HG02678 (cell line): ENCODE measurements at regions not wholly inside any gene's neighbourhood (a gene's known extent, or its start where the extent isn't known, plus 50 kb on each side); places are given as distances from the start of the nearest gene placed in this dataset.
A peak's percentile ranks its signal among the peaks of the same experiment; 100 is the strongest.
"Not testable (repeated sequence)": the region's sequence is repeated elsewhere in the genome, so short reads cannot be mapped to it uniquely, and the experiment has no call there.

Source experiments
- ATAC-seq: cut with Tn5 transposase; IDR thresholded peaks from one replicate; pipeline ENCODE4 v1.9.1; 2021; ENCODE audit warnings: mild to moderate bottlenecking, moderate library complexity; ENCODE audit not compliant: unreplicated experiment

DNA sequence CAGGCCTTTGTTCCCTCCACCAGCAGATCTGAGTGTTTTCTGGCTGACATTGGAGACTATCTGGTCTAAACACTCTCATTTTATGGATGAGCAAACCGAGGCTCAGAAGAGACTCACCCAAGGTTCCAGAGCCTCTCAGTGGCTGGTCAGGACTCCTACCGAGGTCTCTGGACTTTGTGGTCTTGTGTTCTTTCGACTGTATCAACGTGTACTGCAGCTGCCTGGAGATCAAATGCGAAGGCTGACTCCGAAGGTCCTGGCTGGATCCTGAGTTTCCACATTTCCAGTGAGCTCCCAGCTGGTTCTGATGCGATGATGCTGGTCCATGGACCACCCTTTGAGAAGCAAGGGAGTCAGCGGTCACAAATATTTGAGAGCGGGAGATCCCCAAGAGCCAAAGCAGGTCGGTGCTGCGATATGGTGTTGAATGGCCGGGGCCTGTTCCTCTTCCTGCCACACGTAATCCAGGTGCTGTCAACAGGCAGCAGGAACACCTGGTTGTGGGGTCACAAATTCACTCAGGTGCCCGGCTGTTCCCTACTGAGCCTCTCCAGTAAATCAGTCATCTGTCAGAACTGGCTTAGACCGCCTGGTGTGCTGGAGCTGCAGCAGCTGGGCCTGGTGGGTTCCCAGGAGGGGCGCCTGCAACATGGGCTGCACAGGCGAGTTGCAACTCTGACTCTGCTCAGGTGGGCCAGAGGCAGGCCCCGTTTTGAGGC, 94.8 kb upstream of the USP24 start:
- ATAC-seq, result no peak

DNA sequence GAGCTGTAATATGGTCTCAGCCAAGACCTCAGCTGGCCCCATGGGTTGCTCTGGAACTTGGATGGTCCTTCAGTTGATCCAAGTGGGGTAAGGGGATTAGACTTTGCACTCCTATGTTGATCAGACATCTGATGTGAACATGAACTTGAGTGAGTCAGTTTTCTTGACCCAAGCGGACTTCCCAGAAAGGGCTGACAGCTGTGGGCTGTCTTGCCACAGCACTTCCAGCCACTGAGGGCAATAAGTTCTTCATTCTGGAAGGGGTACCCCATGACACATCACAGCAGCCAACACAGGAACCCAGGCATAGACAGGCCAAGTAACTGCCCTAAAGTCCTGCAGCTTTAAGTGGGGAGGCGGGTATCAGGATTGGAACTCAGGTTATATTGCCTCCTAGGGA, 93.9 kb upstream of the USP24 start:
- no peak for ATAC-seq

DNA sequence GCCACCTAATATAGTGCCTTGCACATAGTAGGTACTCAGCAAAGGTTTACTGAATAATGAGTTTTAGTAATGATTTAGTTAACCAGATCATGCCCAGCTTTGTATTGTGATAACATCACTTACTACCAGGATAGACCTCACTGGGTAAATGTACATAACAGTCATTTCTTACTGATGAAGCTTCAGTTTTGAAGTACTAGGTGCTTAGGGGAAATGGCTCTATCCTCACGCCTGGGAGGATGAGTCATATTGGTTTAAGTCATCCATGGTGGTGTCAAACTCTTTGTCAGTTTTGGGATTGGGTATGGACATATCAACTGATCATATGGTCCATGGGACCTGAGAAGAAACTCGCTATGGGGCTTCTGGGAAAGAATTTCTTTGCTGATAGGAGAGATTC, 90.6 kb upstream of the USP24 start:
- no peak for ATAC-seq

DNA sequence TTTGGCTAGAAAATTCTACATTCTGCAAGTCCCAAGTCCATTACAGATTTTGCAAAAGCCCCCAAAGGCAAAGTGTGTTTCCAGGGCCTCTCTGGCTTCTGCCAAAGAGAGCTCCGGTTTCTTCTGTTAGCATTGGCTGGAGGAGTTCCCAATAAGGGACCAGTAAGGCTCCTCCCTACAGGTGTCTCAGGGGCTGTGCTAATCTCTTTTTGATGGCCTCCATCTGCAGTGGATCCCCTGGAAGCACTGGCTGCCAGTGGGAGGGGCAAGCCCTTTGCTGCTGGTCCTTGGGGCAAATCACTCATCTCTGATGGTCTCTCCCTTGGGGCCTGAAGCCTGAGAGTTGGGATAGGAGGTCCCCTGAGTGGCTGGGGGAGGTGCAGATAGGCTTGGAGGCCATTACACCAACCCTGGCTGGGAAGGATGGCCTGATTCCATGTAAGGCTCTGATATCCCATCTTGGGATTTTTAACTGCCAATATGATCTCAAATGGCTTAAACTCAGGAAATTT, 89.1 kb upstream of the USP24 start:
- no peak for ATAC-seq

DNA sequence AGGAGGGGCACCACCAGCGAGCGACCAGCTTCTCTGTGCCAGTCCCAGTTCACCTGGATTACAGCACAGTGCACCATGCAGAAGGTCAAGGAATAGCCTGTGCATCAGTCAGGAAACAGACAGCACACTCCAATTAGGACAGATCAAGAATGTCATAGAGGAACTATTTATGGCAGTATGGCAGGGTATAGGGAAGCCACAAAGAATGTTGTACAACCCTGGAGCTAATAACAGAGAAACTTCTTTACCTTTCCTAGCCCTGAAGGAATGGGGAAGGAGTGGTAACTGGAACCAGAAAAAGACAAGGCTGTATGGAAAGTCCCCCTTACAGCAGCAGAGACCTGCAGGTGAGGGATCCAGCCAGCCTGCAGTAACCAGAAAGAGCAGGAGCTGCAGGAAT, 87.8 kb upstream of the USP24 start:
- ATAC-seq, result no peak

DNA sequence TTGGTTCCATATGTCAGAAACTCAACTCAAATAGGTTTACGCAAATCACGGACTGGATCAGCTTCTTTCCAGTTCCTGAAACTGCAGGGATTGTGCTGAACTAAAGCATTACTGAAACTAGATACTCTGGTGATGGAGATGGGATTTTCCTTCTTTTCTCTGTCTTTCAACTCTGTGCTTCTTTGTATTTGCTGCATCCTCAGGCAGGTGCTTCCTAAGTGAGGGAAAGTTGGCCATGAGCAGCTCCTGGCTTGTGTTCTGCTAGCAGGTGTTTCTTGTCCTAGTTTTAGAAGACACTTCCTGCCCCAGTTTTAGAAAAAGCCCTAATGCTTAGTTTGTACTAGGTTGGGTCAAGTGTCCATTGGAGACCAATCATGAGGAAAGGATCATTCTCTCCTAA, 86.7 kb upstream of the USP24 start:
- no peak for ATAC-seq

DNA sequence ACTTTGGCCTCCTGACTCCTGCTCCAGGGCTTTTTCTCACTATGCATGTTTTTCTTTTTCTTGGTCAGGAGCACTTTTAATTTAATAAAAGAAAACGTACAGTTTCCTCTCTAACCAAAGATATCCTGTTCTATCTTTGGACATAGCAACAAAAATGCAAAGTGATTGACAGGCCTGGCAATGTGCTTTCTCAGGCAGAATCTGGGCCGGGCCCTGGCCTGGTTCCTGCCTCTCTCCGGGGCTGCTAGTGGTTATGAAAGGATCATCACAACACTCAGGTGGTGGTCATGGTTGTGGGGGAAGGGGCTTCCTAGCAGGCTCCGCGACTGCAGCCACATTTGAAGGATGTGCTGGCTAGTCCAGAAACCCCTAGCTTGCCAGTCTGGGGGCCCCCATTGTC, 85.8 kb upstream of the USP24 start:
- ATAC-seq, result no peak

DNA sequence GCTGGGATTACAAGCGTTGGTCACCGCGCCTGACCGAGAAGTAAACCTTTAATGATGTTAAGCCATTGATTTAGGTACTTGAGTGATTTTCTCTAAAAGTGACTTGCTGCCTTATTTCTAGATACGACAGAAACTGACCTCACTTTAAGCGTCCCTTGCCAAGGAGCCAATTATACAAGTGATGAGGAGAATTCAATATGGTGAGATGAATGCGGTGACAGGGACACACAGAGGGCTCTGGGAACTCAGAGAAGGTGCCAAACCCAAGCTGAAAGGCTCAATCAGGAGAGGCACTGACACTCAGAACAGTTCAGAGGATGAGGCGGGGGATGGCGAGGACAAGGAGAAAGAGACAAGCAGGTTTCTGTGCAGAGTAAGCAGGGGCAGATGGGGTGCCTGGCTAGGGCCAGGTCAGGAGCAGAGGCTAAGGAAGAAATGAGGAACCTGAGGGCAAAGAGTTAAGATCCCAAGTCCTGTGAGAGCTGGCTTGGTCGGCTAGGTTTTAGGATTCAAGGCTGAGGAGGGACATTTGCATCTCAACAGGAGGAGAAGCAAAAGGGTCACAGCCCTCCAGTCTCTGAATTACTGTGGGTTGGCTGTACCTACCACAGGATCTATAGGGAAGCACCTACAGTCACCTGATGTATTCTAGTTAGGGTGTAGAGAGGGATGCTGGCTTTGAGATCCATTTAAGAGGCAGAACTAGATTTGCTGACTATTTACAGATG, 83.2 kb upstream of the USP24 start:
- ATAC-seq, result no peak

DNA sequence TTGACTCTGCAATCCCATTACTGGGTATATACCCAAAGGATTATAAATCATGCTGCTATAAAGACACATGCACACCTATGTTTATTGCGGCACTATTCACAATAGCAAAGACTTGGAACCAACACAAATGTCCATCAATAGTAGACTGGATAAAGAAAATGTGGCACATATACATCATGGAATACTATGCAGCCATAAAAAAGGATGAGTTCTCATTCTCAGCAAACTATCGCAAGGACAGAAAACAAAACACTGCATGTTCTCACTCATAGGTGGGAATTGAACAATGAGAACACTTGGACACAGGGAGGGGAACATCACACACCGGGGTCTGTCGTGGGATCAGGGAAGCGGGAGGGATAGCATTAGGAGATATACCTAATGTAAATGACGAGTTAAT, 81.1 kb upstream of the USP24 start:
- ATAC-seq, result not testable (repeated sequence)

DNA sequence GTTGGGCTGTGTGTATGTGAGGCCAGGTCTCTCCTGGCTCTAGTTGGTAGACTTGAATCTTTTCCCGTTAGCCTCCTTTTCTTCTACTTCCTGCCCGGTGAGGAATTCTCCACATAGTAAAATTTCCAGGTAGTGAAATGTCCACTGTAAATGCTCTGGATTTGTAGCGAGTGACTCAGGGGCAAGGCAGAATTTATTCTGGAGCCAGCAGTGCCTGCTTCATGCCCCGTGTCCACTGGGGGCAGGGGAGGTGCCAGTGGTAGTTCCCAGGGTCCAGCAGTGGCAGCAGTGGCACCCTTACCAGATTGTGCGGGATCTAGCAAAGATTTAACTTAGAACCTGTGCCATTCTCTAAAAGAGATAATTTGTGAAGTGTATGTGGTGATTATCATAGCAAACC, 74.5 kb upstream of the USP24 start:
- no peak for ATAC-seq

DNA sequence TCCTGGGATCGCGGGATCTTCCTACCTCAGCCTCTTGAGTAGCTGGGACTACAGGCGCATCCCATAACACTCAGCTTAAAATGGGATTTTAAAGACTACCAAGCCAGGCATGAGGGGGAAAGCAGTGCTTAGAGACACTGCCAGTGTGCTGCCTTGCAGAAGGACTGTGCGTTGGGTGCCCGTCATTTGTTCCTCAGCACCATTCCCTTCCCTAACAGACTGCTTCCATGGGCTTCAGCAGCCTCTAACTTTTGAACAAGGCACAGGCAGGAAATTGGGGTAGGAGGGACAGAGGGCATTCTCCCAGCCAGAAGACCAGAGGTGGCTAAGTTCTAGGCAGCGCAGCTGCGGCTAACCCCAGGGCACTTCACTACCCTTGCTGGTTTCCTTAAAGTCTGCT, 73.9 kb upstream of the USP24 start:
- no peak for ATAC-seq

DNA sequence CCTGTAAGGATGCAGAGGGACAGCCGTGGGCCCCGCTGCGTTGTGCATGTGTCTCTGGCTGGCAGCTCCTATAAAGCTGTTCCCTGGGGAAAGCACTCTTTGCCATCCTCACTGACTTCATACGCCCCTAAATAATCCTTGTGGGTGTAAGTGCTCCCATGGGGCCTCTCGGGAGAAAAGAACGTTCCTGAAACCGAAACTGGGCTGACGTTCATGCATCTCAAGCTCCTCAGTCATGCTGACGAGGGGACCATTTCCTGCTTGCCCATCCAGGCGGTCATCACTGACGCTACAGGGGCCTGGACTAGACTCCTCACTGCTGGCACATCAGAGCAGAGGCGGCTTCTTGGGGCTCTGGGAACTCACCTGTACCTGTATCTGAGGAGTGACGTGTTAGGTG, 73.1 kb upstream of the USP24 start:
- peak; percentile 82 for ATAC-seq

DNA sequence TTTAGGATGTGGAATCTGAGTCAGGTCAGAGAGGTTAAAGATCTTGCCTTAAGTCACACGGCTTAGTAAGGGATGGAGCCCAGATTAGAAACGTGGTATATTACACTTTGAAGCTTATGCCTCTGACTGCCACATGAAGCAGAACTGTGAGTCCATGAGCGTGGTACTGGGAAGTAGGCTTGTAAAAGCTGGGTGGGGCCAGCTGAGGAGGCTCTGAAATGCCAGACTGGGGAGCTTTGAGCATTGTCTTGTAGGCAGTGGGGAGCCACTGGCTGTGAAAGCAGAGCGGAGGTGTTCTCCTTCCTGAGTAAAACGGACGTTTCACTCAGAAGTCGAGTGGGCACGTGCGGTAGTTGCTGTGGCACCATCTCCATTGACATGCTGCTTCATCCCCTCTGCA, 72.6 kb upstream of the USP24 start:
- ATAC-seq, result peak; percentile 30

DNA sequence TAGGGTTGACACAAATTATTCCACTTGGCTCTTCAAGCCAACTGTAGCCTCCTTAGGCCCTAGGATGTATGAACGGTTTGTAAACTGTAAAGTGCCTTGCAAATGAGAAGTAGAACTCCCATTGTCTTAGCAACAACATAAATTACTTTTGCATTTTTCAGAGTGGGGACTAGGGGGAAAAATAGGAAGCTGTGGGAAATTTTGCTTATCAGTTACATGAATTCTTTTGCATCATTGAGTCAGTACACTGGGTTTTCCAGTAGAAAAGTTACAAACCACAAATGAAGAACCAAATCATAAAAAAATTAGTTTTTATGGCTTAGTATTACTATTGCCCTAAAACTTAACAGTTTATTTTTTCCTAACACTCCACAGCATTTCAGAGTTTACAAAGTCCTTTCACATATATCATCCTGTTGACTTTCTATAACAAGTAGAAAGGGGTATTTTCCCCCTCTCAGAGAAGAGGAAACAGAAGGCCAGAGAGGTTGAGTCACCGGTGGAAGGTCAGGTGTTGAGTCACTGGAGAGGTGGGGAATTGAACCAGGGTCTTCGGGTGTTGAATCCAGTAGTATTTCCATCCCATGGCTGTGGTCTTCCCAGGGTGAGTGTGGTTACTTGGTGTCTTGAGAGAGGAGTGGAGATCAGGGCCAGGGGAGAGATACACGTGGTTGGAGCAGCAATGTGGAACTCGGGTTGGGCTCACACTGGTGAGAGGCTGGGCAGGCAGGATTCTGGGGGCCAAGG, 71.9 kb upstream of the USP24 start:
- ATAC-seq, result no peak

DNA sequence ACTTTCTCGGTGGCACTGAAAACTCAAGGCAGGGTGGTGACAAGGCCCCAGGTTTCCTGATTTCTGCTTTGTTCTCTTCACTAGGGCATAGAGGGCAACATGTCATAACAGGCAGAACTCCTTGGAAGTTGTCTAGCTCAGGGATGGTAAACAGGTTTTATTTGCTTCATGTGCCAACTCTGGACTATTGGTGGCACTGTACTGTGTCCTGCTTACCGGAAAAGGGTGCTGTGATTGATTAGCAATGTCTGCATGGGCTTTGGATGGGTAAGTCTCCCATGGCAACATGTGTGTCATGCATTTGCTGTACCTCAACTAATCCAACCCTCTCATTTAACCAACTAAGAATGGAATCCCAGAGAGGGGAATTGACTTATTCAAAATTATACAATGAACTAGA, 70.7 kb upstream of the USP24 start:
- ATAC-seq, result no peak

DNA sequence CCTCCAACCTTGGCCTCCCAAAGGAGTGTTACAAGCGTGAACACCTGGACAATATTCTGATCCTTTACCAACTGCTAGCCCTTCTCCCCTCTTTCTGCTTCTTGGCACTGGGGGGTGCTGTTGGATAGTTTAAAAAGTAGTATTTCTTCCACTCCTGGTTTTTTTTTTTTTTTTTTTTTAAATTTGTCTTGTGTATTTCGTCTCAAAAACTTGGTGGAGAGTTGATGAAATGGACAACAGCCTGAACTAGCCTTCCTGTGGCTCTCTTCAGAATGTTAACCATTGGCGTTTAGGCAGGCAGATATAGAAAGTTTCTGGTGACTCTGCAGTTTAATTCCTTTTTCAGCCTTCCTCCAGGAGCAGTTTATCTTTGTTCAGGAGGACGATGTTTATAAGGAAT, 69.7 kb upstream of the USP24 start:
- no peak for ATAC-seq

DNA sequence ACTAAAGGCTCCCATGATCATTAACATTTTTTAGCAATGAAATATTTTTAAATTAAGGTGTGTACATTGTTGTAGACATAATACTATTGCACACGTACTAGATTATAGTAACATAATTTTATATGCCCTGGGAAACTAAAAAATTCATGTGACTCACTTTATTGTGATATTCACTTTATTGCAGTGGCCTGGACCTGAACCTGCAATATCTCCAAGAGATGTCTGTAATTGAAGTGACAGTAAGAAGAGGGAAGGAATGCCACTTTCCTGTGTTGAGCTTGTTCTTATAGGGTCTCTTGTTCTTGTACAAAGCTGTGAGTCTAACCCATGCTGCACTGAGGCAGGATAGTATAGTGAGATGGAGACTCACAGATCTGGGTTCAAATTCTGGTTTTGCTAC, 66.9 kb upstream of the USP24 start:
- ATAC-seq, result no peak

DNA sequence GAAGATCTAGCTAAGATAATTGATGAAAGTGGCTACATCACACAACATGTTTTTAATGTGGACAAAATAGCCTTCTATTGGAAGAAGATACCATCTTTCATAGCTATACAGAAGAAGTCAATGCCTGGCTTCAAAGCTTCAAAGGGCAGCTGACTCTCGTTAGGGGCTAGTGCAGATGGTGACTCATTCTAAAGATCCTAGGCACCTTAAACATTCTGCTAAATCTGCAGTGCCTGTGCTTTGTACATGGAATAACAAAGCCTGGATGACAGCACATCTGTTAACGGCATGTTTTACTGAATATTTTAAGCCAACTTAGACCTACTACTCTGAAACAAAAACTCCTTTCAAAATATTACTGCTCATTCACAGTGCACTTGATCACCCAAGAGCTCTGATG, 65.6 kb upstream of the USP24 start:
- no peak for ATAC-seq

DNA sequence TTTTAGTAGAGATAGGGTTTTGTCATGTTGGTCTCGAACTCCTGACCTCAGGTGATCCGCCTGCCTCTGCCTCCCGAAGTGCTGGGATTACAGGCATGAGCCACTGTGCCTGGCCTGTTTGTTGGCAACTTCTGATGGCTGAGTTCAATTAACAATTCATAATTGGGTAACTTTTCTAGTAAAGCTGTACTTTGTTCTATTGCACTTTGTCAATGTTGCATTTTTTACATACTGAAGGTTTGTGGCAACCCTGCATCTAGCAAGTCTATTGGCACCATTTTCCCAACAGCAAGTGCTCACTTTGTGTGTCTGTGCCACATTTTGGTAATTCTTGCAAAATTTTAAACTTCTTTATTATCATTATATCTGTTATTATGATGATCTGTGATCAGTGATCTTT, 64.5 kb upstream of the USP24 start:
- ATAC-seq, result no peak

DNA sequence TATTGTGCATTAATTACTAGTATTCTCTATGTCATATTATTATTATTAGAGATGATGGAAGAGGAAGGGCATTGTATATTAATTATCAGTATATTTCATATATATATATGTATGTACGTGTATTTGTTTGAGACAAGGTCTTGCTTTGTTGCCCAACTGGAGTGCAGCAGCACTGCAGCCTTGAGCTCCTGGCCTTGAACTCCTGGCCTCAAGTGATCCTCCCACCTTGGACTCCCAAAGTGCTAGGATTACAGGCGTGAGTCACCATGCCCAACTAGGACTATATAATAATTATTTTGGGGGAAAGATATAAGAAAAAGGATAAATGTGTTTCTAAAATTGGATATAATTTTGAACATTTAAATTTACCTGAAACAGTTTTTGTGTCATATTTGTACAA, 63.2 kb upstream of the USP24 start:
- ATAC-seq, result no peak

DNA sequence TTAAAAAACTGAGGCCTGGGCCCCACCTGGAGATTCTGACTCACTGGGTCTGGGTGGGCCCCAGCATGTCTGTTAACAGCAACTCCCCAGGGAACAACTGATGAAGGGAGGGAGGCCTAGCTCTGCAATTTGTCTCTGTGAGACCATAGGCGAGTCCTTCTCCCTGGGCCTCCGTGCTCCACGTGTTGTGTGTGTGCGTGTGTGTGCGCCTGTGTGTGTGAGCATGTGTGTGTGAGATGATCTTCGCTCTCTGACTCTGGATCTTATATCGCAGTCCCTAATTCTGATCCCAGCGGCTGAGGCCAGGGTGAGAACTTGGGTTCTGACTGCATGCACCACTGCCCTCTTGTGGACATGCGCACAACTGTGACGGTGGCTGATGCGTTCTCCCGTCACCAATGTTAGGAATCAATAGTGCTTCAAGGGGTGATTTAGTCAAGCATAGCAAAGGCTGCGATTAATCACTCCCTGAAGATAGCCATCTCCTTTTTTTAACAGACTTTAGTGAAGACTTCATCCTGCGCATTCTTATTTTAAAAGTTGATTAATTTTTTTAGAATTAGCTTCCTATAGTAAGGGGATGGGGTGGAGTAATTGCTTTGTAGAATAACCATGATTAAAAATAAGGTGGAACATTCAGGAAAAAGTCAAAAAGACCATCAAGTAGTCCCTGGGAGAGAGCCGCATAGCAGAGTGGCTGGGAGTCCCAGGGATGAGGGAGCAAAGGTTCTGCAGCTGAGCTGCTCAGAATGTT, 62.4 kb upstream of the USP24 start:
- ATAC-seq, result peak; percentile 88
